Liver (tissue), 7 donors: ENCODE measurements at regions not wholly inside any gene's neighbourhood (a gene's known extent, or its start where the extent isn't known, plus 50 kb on each side); places are given as distances from the start of the nearest gene placed in this dataset.

Experiments
- DNase-seq: peaks from one replicate; pipeline ENCODE4 v3.0.0-alpha.2; 2017; ENCODE audit warnings: low spot score
- H3K27ac ChIP-seq, 2 donors: one replicate each; pipeline ENCODE4 v1.7.0; 2013; ENCODE audit warnings: inconsistent platforms in 2 of 2, low read length in 2 of 2, control low read depth in 1 of 2, low read depth in 1 of 2, mild to moderate bottlenecking in 1 of 2
- H3K27me3 ChIP-seq, 4 donors: one replicate each; pipeline versions ENCODE4 v1.6.1 to v1.7.0; 2013; ENCODE audit warnings: low read length in 3 of 4, inconsistent platforms in 1 of 4, mild to moderate bottlenecking in 1 of 4, moderate library complexity in 1 of 4; ENCODE audit not compliant: control insufficient read depth in 4 of 4, insufficient read depth in 4 of 4
- H3K36me3 ChIP-seq, 4 donors: one replicate each; pipeline versions ENCODE4 v1.6.1 to v1.7.0; 2013; ENCODE audit warnings: low read length in 3 of 4, mild to moderate bottlenecking in 3 of 4, low read depth in 1 of 4, moderate library complexity in 1 of 4; ENCODE audit not compliant: control insufficient read depth in 4 of 4, insufficient read depth in 3 of 4
- H3K4me1 ChIP-seq, 4 donors: one replicate each; pipeline versions ENCODE4 v1.6.1 to v1.7.0; 2013; ENCODE audit warnings: low read length in 3 of 4, mild to moderate bottlenecking in 3 of 4, moderate library complexity in 1 of 4; ENCODE audit not compliant: control insufficient read depth in 4 of 4, insufficient read depth in 4 of 4
- H3K4me3 ChIP-seq, 3 donors: one replicate each; pipeline versions ENCODE4 v1.6.1 to v1.7.0; 2013; ENCODE audit warnings: low read length in 3 of 3, control low read depth in 1 of 3, low read depth in 1 of 3, mild to moderate bottlenecking in 1 of 3
- H3K9ac ChIP-seq, 2 donors: one replicate each; pipeline ENCODE4 v1.7.0; 2013; ENCODE audit warnings: low read length in 2 of 2, mild to moderate bottlenecking in 2 of 2, moderate library complexity in 2 of 2, control low read depth in 1 of 2, low read depth in 1 of 2
- H3K9me3 ChIP-seq, 4 donors: one replicate each; pipeline versions ENCODE4 v1.6.1 to v1.7.0; 2013; ENCODE audit warnings: low read length in 3 of 4; ENCODE audit not compliant: control insufficient read depth in 4 of 4
- ATF3 ChIP-seq: IDR thresholded peaks from 2 replicates; pipeline ENCODE4 v1.6.1; 2016; ENCODE audit warnings: antibody characterized with exemption
- EGR1 ChIP-seq, 2 donors: IDR thresholded peaks; 2 replicates each; pipeline ENCODE4 v1.6.1; 2016 to 2018; ENCODE audit warnings: antibody characterized with exemption in 2 of 2, low read depth in 2 of 2
- FOXA1 ChIP-seq: IDR thresholded peaks from 2 replicates; pipeline ENCODE4 v1.6.1; 2016; ENCODE audit warnings: antibody characterized with exemption
- FOXA2 ChIP-seq: IDR thresholded peaks from 2 replicates; pipeline ENCODE4 v1.6.1; 2016; ENCODE audit warnings: antibody characterized with exemption
- GABPA ChIP-seq, 2 donors: IDR thresholded peaks in 1 of 2; conservative IDR thresholded peaks in 1 of 2; 2 replicates each; pipeline ENCODE4 v1.6.1; 2016; ENCODE audit warnings: antibody characterized with exemption in 2 of 2, mild to moderate bottlenecking in 1 of 2, moderate library complexity in 1 of 2
- HNF4A ChIP-seq, 2 donors: conservative IDR thresholded peaks; 2 replicates each; pipeline ENCODE4 v1.6.1; 2016; ENCODE audit warnings: antibody characterized with exemption in 2 of 2, mild to moderate bottlenecking in 2 of 2
- HNF4G ChIP-seq: IDR thresholded peaks from 2 replicates; pipeline ENCODE4 v1.6.1; 2016; ENCODE audit warnings: antibody characterized with exemption
- MAX ChIP-seq: IDR thresholded peaks from 2 replicates; pipeline ENCODE4 v1.6.1; 2016; ENCODE audit warnings: antibody characterized with exemption
- RAD21 ChIP-seq, 2 donors: IDR thresholded peaks; 2 replicates each; pipeline ENCODE4 v1.6.1; 2016; ENCODE audit warnings: antibody characterized with exemption in 2 of 2, mild to moderate bottlenecking in 2 of 2
- RXRA ChIP-seq, 2 donors: IDR thresholded peaks; 2 replicates each; pipeline ENCODE4 v1.6.1; 2017 to 2018; ENCODE audit warnings: antibody characterized with exemption in 2 of 2, mild to moderate bottlenecking in 1 of 2
- TAF1 ChIP-seq: conservative IDR thresholded peaks from 2 replicates; pipeline ENCODE4 v1.6.1; 2016; ENCODE audit warnings: antibody characterized with exemption, mild to moderate bottlenecking
- ZBTB33 ChIP-seq: IDR thresholded peaks from 2 replicates; pipeline ENCODE4 v1.6.1; 2016; ENCODE audit warnings: antibody characterized with exemption
- WGBS: extraction: QIAGEN DNeasy Blood & Tissue Kit; methylation state at CpG from one replicate; pipeline ENCODE4 v1.1.7; 2013; 5-methylcytosine and 5-hydroxymethylcytosine counted together
- donor health status: healthy.
- donor health status: healthy.
- donor health status: healthy.
- donor health status: healthy.

- 88% methylated on average over 2 of the region's 2 CpGs for WGBS
- H3K36me3 ChIP-seq: no peaks in the 10 kb centered on the region
- TF ChIP-seq GABPA (IDR thresholded peaks at IDR 0.05 in 1 of 2, conservative IDR thresholded peaks at IDR 0.05 in 1 of 2) (no peak), FOXA1 (no peak), ATF3 (no peak), EGR1 (IDR thresholded peaks at IDR 0.05; ENCODE audit: low read depth in 2 of 2) (no peak), RAD21 (IDR thresholded peaks at IDR 0.05) (no peak), HNF4G (no peak), ZBTB33 (no peak), TAF1 (no peak), FOXA2 (no peak), RXRA (IDR thresholded peaks at IDR 0.05) (no peak)
- no peak overlapping the region for H3K9ac ChIP-seq
- H3K4me3 ChIP-seq: no peak overlapping the region
- DNase-seq: no peak
- no peaks in the 10 kb centered on the region for H3K27me3 ChIP-seq
- H3K4me1 ChIP-seq: no peaks in the 10 kb centered on the region
- no peaks in the 10 kb centered on the region for H3K9me3 ChIP-seq
- H3K27ac ChIP-seq: no peak overlapping the region
These were observed 56.3 kb downstream of the MAGEF1 start for GRCh38 chr3:184655597-184655996.

GRCh38 chr3:184654375-184654774, 57.5 kb downstream of the MAGEF1 start:
- H3K27ac ChIP-seq: no peak overlapping the region
- H3K27me3 ChIP-seq: no peaks in the 10 kb centered on the region
- no peaks in the 10 kb centered on the region for H3K9me3 ChIP-seq
- H3K36me3 ChIP-seq: no peaks in the 10 kb centered on the region
- H3K4me3 ChIP-seq: no peak overlapping the region
- H3K4me1 ChIP-seq: no peaks in the 10 kb centered on the region
- H3K9ac ChIP-seq: no peak overlapping the region
- TF ChIP-seq HNF4G: no peak
- TF ChIP-seq FOXA1: no peak
- no peak for TF ChIP-seq ATF3
- no peak for TF ChIP-seq TAF1
- TF ChIP-seq HNF4A (conservative IDR thresholded peaks at IDR 0.05): no peak
- no peak for TF ChIP-seq ZBTB33
- no peak for TF ChIP-seq MAX
- DNase-seq: no peak

- no peaks in the 10 kb centered on the region for H3K4me1 ChIP-seq
- DNase-seq: no peak
- 58% methylated on average over 6 of the region's 6 CpGs for WGBS
- H3K9ac ChIP-seq: no peak overlapping the region
- no peak for TF ChIP-seq FOXA1
- no peak overlapping the region for H3K27ac ChIP-seq
- no peaks in the 10 kb centered on the region for H3K9me3 ChIP-seq
- no peak overlapping the region for H3K4me3 ChIP-seq
- no peaks in the 10 kb centered on the region for H3K36me3 ChIP-seq
- no peaks in the 10 kb centered on the region for H3K27me3 ChIP-seq
These were observed 59.4 kb downstream of the MAGEF1 start for GRCh38 chr3:184652465-184652864.
